ENCODE measurements at regions not wholly inside any gene's neighbourhood (a gene's known extent, or its start where the extent isn't known, plus 50 kb on each side); places are given as distances from the start of the nearest gene placed in this dataset.

GRCh38 chr5:2317540-2317939 lies 433.9 kb downstream of the IRX2 start:
- TF ChIP-seq CTCF (IDR thresholded peaks at IDR 0.05; ENCODE audit: low read depth, low read length): no peak
- DNase-seq (ENCODE audit: extremely low read depth, low read depth): no peak

GRCh38 chr5:2311851-2312250 lies 429.1 kb upstream of the IRX4 start:
- no peak for TF ChIP-seq CTCF (IDR thresholded peaks at IDR 0.05; ENCODE audit: low read depth, low read length)
- DNase-seq (ENCODE audit: extremely low read depth, low read depth): no peak

GRCh38 chr5:2310946-2311345 lies 428.2 kb upstream of the IRX4 start:
- no peak for DNase-seq (ENCODE audit: extremely low read depth, low read depth)
- TF ChIP-seq CTCF (IDR thresholded peaks at IDR 0.05; ENCODE audit: low read depth, low read length): no peak

- DNase-seq (ENCODE audit: extremely low read depth, low read depth): no peak
- no peak for TF ChIP-seq CTCF (IDR thresholded peaks at IDR 0.05; ENCODE audit: low read depth, low read length)
Observed at GRCh38 chr5:2307631-2308030, 424.9 kb upstream of the IRX4 start.

- no peak for DNase-seq (ENCODE audit: extremely low read depth, low read depth)
- TF ChIP-seq CTCF (IDR thresholded peaks at IDR 0.05; ENCODE audit: low read depth, low read length): no peak
Observed at GRCh38 chr5:2306711-2307110, 424.0 kb upstream of the IRX4 start.

- TF ChIP-seq CTCF (IDR thresholded peaks at IDR 0.05; ENCODE audit: low read depth, low read length): no peak
- no peak for DNase-seq (ENCODE audit: extremely low read depth, low read depth)
Observed at GRCh38 chr5:2303431-2304100, 420.8 kb upstream of the IRX4 start.

GRCh38 chr5:2302169-2302568 lies 419.4 kb upstream of the IRX4 start:
- DNase-seq (ENCODE audit: extremely low read depth, low read depth): no peak
- no peak for TF ChIP-seq CTCF (IDR thresholded peaks at IDR 0.05; ENCODE audit: low read depth, low read length)

All from AG09319 (cell line).